Spinal cord (tissue), 9 donors: ENCODE measurements at regions not wholly inside any gene's neighbourhood (a gene's known extent, or its start where the extent isn't known, plus 50 kb on each side); places are given as distances from the start of the nearest gene placed in this dataset.

Experiments
- DNase-seq, 6 donors: peaks; one replicate each; pipeline versions ENCODE4 v3.0.0 to v3.0.0-alpha.2; 2013 to 2015; ENCODE audit warnings: low spot score in 6 of 6, low read depth in 4 of 6
- H3K27ac ChIP-seq: one replicate; pipeline ENCODE4 v1.5.1; 2013; ENCODE audit warnings: low read depth, low read length, control low read depth
- H3K27me3 ChIP-seq: one replicate; pipeline ENCODE4 v1.6.1; 2013; ENCODE audit warnings: low read length; ENCODE audit not compliant: control insufficient read depth, insufficient read depth
- H3K36me3 ChIP-seq: one replicate; pipeline ENCODE4 v1.6.1; 2013; ENCODE audit warnings: low read length; ENCODE audit not compliant: control insufficient read depth, insufficient read depth
- H3K4me1 ChIP-seq: one replicate; pipeline ENCODE4 v1.6.1; 2013; ENCODE audit warnings: low read length; ENCODE audit not compliant: control insufficient read depth, insufficient read depth
- H3K4me3 ChIP-seq: one replicate; pipeline ENCODE4 v1.5.1; 2013; ENCODE audit warnings: low read depth, low read length, control low read depth
- H3K9me3 ChIP-seq: one replicate; pipeline ENCODE4 v1.6.1; 2013; ENCODE audit warnings: low read length; ENCODE audit not compliant: control insufficient read depth, insufficient read depth
- WGBS: methylation state at CpG from one replicate; pipeline ENCODE4 v1.1.5; 2013; ENCODE audit warnings: missing lambda C conversion rate; ENCODE audit not compliant: insufficient coverage; 5-methylcytosine and 5-hydroxymethylcytosine counted together
- donor health status: healthy.

GRCh38 chr22:33996824-33997223 is 76.5 kb upstream of the LARGE1 start:
- H3K27me3 ChIP-seq = no peaks in the 10 kb centered on the region
- no peak for DNase-seq
- H3K27ac ChIP-seq = no peak overlapping the region
- no peak overlapping the region for H3K4me3 ChIP-seq
- WGBS = no CpG with 5 or more reads among the region's 3 CpGs
- H3K4me1 ChIP-seq = no peaks in the 10 kb centered on the region
- H3K9me3 ChIP-seq = peaks cover 2% of the 10 kb centered on the region
- H3K36me3 ChIP-seq = no peaks in the 10 kb centered on the region

- DNase-seq = no peak
- 73% methylated on average over 1 of the region's 2 CpGs for WGBS
- H3K9me3 ChIP-seq = peaks cover 2% of the 10 kb centered on the region
These were observed 80.7 kb upstream of the LARGE1 start for GRCh38 chr22:34000879-34001526.

DNA sequence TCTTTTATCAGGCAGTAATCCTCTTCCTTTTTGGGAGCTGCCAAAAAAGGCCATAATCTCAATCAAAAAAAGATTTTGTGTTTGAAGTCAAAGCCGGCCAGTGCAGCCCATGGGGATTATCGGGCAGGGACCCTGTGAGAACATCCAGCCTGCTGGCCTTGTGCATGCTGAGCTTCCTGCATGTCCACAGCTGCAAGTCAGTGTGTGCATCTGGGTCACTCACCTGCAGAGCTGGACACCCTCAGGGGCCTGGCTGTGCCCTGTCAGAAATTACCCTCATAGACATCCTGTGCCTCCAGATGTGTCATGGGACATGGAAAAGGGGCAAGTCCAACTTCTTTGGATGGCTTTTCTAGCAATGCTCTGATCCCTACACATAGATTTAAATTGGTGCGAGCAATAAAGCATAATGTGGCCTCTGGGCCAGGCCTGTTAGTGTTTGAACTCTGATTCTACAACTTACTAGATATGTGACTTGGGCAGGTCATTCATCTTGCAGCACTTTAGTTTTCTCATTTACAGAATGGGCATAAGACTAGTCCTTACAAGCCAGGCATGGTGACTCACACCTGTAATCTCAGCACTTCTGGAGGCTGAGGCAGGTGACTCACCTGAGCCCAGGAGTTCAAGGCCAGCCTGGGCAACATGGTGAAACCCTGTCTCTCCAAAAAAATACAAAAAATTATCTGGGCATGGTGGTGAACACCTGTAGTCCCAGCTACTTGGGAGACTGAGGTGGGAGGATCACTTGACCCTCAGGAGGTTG is 81.6 kb upstream of the LARGE1 start:
- H3K4me1 ChIP-seq = no peaks in the 10 kb centered on the region
- no peaks in the 10 kb centered on the region for H3K27me3 ChIP-seq
- no peak for DNase-seq
- WGBS = 90% methylated on average over 2 of the region's 3 CpGs
- H3K9me3 ChIP-seq = peaks cover 2% of the 10 kb centered on the region
- no peaks in the 10 kb centered on the region for H3K36me3 ChIP-seq
- no peak overlapping the region for H3K27ac ChIP-seq
- no peak overlapping the region for H3K4me3 ChIP-seq

More at GRCh38 chr22:34000879-34001526, 80.7 kb upstream of the LARGE1 start:
- H3K36me3 ChIP-seq = no peaks in the 10 kb centered on the region
- H3K27ac ChIP-seq = no peak overlapping the region
- H3K27me3 ChIP-seq = no peaks in the 10 kb centered on the region
- H3K4me1 ChIP-seq = no peaks in the 10 kb centered on the region
- H3K4me3 ChIP-seq = no peak overlapping the region

GRCh38 chr22:34004058-34004457 is 83.8 kb upstream of the LARGE1 start:
- WGBS = 61% methylated on average over 3 of the region's 5 CpGs
- no peak overlapping the region for H3K27ac ChIP-seq

GRCh38 chr22:34010259-34010658 is 90.0 kb upstream of the LARGE1 start:
- no peaks in the 10 kb centered on the region for H3K36me3 ChIP-seq
- H3K9me3 ChIP-seq = no peaks in the 10 kb centered on the region
- no peaks in the 10 kb centered on the region for H3K4me1 ChIP-seq
- no peak overlapping the region for H3K27ac ChIP-seq
- 76% methylated on average over 3 of the region's 3 CpGs for WGBS
- no peaks in the 10 kb centered on the region for H3K27me3 ChIP-seq
- no peak for DNase-seq
- no peak overlapping the region for H3K4me3 ChIP-seq

More at GRCh38 chr22:34004058-34004457, 83.8 kb upstream of the LARGE1 start:
- H3K36me3 ChIP-seq = no peaks in the 10 kb centered on the region
- DNase-seq = no peak
- H3K9me3 ChIP-seq = peaks cover 1% of the 10 kb centered on the region
- no peaks in the 10 kb centered on the region for H3K27me3 ChIP-seq
- no peaks in the 10 kb centered on the region for H3K4me1 ChIP-seq
- no peak overlapping the region for H3K4me3 ChIP-seq

DNA sequence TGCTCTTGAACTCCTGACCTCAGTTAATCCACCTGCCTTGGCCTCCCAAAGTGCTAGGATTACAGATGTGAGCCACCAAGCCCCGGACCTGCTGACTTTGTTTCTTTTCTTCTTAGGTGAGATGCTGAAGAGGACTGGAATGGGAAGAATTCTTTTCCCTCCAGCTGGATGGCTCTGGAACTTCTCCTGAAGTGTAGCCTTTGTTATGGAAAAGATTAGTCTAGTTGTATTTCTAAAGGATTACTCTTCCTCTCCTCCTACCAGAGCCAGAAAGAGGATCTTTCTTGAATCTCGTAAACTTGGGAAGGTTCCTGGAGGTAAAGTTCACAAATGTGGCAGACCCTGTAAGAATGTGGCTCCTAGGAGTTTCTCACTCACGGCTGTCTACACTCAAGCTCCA is 95.4 kb upstream of the LARGE1 start:
- Histone ChIP-seq H3K4me1 (no peaks in the 10 kb centered on the region), H3K4me3 (no peak overlapping the region), H3K27ac (no peak overlapping the region), H3K9me3 (no peaks in the 10 kb centered on the region), H3K36me3 (no peaks in the 10 kb centered on the region), H3K27me3 (no peaks in the 10 kb centered on the region)
- 83% methylated on average over 1 of the region's 3 CpGs for WGBS
- DNase-seq = no peak

DNA sequence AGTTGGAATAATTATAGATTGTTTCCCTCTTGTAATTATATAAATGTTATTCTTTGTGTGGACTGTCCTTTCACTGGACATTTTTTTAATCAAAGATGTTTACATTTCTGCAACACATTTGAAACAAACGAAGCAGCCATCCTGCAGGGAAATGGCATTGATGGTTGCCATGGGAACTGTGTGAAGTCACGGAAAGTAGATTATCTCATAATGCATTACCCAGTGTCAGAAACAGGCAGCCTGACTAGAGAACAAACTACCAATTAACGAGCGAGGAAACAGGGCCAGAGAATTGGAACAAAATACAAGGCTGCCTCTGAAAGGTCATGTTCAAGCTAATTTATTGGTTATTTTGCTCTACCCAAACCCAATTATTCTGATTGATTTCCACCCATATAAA is 96.9 kb upstream of the LARGE1 start:
- no peaks in the 10 kb centered on the region for H3K4me1 ChIP-seq
- no peak overlapping the region for H3K27ac ChIP-seq
- no peaks in the 10 kb centered on the region for H3K9me3 ChIP-seq
- H3K27me3 ChIP-seq = no peaks in the 10 kb centered on the region
- DNase-seq = peak in 3 of 6 donors; percentile 20 to 91 (median 47)
- H3K36me3 ChIP-seq = no peaks in the 10 kb centered on the region
- WGBS = no CpG with 5 or more reads among the region's 4 CpGs
- no peak overlapping the region for H3K4me3 ChIP-seq

DNA sequence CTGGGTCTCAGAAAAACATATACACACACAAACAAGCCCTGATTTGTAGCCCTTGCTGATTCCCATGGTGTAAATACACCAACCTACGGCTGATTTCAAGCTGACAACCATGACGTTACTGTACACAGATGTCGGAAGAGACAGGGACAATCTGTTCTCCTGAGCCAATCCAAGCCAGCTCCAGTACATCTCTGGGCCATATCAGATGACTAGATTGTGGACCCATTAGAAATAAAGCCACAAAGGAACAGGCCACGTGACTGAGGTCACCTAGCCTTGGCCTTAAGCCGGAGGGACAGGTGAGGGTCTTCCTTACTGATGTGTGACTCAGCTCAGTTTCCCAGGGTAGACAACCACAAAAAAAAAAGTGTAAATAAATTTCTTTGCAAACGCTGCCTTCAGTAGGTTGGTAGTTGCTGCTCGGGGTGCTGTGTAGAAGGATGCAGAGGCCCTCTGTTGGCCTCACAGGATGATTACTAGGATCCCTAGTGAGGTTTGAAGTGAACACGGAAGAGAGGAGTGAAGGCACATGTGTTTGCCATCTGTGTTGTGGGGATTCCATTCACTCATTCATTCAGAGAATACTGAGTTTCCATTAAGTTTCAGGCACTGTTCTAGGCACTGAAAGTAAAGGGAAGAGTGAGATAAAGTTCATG is 99.0 kb upstream of the LARGE1 start:
- no peaks in the 10 kb centered on the region for H3K9me3 ChIP-seq
- no peak overlapping the region for H3K4me3 ChIP-seq
- WGBS = 85% methylated on average over 7 of the region's 8 CpGs
- no peak overlapping the region for H3K27ac ChIP-seq
- H3K36me3 ChIP-seq = no peaks in the 10 kb centered on the region
- no peak for DNase-seq
- no peaks in the 10 kb centered on the region for H3K4me1 ChIP-seq
- no peaks in the 10 kb centered on the region for H3K27me3 ChIP-seq

DNA sequence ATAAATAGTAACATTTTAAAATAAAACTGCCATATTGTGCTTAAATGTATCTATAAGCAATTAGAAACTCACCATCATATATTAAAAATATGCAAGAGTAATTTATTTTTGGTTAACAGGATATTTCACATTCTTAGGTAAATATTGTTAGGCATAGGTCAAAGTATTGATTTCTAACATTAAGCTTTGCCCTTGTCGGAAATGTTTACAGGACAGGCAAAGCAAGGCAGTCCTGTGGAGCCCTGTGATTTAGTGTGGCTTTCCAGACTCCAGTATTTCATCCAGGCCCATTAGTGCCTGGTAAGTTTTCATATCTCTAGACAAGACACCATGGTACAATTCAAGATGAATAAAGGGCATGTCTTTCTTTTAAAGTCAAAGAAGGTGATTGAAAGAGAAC is 114.9 kb upstream of the LARGE1 start:
- Histone ChIP-seq H3K4me3 (no peak overlapping the region), H3K27ac (no peak overlapping the region), H3K27me3 (no peaks in the 10 kb centered on the region), H3K4me1 (no peaks in the 10 kb centered on the region), H3K36me3 (no peaks in the 10 kb centered on the region), H3K9me3 (no peaks in the 10 kb centered on the region)
- no peak for DNase-seq
- WGBS = 100% methylated on average over 1 of the region's 1 CpG
